ENCODE measurements at regions not wholly inside any gene's neighbourhood (a gene's known extent, or its start where the extent isn't known, plus 50 kb on each side); places are given as distances from the start of the nearest gene placed in this dataset.
"Not testable (repeated sequence)": the region's sequence is repeated elsewhere in the genome, so short reads cannot be mapped to it uniquely, and the experiment has no call there.

DNA sequence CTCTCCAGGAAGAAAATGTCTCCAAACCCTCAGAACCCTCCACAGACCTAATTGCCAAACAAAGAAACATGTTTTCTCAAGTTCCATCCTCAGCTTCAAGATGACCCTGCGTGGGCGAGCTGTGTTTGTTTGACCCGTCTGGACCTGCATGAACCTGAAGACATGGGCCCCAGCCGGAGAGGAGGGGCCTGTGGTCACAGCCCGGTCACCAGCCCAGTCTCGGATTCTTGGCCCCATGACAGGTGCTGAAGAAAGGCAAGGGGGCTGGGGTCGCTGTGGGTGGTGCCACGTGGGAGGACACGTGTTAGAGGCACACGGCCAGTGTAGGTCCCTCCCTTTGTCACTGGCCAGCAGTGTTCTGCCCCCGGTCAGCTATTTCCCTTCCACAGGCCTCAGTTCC, 118.1 kb upstream of the FOXD4L5 start:
- H3K27ac ChIP-seq; H3K4me3 ChIP-seq; H3K36me3 ChIP-seq; DNase-seq (ENCODE audit: low read depth in 1 of 2, low spot score in 2 of 2); H3K4me1 ChIP-seq (replicated peaks); H3K27me3 ChIP-seq (replicated peaks); H3K9me3 ChIP-seq (replicated peaks): not testable (repeated sequence)

DNA sequence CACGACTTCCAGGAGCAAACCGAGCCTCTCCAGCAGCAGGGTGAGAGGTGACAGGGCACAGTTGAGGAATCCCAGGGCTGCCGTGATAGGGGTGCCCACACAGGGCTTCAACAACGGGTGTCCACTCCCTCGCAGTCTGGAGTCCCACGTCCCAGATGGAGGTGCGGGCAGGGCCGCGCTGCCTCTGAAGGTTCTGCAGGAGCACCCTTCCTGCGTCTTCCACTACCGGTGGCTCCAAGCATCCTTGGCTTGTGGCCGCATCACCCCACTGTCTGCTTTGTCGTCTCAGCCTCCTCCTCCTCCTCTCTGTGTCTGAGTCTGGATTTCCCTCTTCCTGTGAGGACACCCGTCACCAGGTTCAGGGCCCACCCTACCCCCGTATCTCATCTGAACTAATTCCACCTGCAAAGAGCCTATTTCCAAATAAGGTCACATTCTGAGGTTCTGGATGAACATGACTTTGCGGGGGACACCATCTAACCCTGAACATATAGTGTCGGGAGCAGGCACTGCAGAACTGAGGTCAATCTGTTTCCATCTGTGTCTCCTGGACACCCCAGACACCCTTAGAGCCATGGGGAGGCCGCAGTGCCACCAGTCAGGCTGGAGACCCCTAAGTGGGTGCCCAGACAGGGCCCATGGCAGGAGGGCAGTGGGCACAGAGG, 117.3 kb upstream of the FOXD4L5 start:
- H3K9me3 ChIP-seq (replicated peaks); DNase-seq (ENCODE audit: low read depth in 1 of 2, low spot score in 2 of 2); H3K4me3 ChIP-seq; H3K36me3 ChIP-seq; H3K27ac ChIP-seq; H3K27me3 ChIP-seq (replicated peaks); H3K4me1 ChIP-seq (replicated peaks): not testable (repeated sequence)

DNA sequence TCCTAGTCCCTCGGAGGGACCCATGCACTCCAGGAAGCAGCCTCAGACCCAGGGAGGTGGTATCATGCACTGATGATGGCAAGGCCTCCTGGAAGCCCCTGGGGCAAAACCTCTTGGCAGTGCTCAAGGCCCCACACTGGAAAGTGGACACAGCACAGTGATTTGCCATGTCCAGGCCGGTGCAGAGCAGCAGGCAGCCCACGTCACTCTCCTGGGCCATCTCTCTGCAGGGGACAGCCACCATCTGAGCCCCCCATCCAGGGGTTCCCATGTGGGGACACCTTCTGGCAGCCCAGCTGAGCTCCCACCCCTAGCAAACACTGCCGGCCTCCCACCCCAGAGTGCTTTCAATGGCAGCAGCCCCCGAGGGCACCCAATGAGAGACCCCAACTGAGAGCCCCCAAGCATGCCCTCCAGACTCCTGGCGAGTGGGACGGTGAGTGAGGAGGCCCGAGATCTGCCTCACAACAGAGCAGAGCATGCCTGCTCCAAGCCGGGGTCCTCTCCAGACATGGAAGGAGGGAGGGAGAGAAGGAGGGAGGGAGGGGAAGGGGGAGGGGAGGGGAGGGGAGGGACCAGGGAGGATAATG, 116.5 kb upstream of the FOXD4L5 start:
- not testable (repeated sequence) for DNase-seq (ENCODE audit: low read depth in 1 of 2, low spot score in 2 of 2); H3K27me3 ChIP-seq (replicated peaks); H3K4me1 ChIP-seq (replicated peaks); H3K9me3 ChIP-seq (replicated peaks); H3K27ac ChIP-seq; H3K4me3 ChIP-seq; H3K36me3 ChIP-seq

DNA sequence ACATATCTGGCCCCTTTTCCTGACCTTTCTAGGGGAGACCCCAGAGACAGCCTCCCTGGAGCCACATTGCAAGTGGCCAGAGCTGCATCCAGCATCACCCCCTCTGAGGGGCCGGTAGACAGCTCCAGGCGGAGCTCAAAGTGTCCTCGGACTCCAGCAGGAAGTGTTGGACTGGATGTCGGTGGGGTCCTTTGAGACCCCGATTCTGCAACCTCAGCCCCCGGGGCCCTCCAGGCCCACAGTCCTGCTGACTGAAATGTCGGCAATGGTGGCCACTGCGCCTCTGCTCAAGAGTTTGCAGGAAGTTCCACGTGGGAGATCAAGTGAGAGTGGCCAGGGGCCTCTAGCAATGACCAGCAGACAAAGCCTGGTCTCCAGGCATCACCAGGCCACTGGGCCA, 115.9 kb upstream of the FOXD4L5 start:
- H3K9me3 ChIP-seq (replicated peaks), result no peaks in the 10 kb centered on the region

DNA sequence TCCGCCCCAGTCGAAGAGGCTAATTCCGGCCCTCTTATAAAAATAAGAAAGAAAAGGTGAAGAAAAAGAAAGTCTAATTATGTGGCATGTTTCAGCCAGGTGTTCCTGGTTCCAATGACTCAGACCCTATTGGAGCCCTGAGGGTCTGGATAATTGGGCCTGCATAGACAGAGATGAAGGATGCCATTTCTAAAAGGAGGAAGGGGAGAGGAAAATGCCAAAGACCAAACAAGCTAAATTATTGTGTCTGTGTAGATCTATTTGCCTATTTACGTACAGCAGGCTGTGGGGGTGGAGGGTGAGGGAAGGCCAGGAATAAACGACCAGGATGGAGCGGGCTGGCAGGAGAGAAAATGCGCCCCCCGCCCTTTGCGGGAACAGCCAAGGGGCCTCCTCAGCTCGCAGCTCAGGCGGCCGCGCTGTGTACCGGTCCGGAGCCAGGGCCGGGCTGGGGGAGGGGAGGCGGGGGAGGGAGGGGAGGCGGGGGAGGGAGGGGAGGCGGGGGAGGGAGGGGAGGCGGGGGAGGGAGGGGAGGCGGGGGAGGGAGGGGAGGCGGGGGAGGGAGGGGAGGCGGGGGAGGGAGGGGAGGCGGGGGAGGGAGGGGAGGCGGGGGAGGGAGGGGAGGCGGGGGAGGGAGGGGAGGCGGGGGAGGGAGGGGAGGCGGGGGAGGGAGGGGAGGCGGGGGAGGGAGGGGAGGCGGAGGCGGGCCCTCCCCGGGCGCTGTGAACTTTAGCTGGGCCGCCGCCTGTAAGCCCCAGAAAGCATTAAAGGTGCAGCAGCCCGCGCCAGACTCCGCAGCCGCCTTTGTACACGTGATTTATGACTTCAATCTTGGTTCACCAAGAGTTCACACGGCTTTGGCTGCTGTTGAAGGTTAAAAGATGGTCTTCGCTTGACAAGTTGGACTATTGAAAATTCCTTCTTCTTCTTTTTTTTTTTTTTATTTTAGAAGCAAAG, 113.0 kb upstream of the FOXD4L5 start:
- H3K27me3 ChIP-seq (replicated peaks); H3K36me3 ChIP-seq; DNase-seq (ENCODE audit: low read depth in 1 of 2, low spot score in 2 of 2); H3K9me3 ChIP-seq (replicated peaks); H3K4me3 ChIP-seq; H3K27ac ChIP-seq; H3K4me1 ChIP-seq (replicated peaks): not testable (repeated sequence)

More for the DNA sequence above, 115.9 kb upstream of the FOXD4L5 start:
- Histone ChIP-seq H3K36me3 (no peaks in the 10 kb centered on the region), H3K4me1 (replicated peaks) (no peaks in the 10 kb centered on the region), H3K27me3 (replicated peaks) (no peaks in the 10 kb centered on the region), H3K27ac (no peak overlapping the region), H3K4me3 (no peak overlapping the region)
- DNase-seq (ENCODE audit: low read depth in 1 of 2, low spot score in 2 of 2), result no peak

DNA sequence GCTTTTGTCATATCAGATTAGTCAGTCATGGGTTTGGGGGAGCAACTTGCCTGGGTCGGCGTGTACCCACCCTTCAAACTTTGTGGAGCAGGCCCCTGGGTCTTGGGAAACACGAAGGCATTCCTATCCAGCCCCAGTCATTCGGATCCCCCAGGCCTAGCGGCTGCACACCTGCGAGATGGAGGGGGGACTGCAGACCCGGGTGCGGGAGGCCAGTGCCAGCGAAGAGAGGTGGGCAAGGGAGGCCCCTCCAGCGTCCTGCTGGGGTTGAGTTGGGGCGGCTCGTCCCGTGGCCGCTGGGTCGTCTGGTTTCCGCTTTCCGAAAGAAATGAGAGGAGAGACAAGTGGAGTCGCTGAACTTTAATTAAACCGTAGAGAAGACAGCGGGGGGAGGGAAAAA, 112.2 kb upstream of the FOXD4L5 start:
- H3K4me1 ChIP-seq (replicated peaks); H3K4me3 ChIP-seq; DNase-seq (ENCODE audit: low read depth in 1 of 2, low spot score in 2 of 2); H3K9me3 ChIP-seq (replicated peaks); H3K36me3 ChIP-seq; H3K27me3 ChIP-seq (replicated peaks); H3K27ac ChIP-seq: not testable (repeated sequence)

DNA sequence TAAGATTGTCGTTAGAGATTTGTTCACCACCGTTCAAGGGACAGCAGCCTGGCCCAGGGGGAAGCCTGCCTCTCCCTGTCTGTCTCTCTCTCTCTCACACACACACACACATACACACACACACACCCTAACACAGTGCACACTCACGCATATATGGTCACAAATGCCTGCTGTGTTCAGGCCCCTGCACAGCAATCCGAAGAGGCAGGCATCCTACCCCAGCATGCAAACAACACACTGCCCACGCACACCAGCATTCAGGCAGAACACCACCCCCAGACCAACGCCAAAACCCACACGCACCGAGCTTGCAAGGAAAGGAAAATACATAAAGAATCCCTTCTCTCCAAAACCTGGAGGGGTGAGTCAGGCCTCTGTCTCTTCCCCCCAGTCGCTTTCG, 111.6 kb upstream of the FOXD4L5 start:
- H3K4me3 ChIP-seq; H3K36me3 ChIP-seq; H3K4me1 ChIP-seq (replicated peaks); H3K27ac ChIP-seq; H3K27me3 ChIP-seq (replicated peaks); H3K9me3 ChIP-seq (replicated peaks); DNase-seq (ENCODE audit: low read depth in 1 of 2, low spot score in 2 of 2): not testable (repeated sequence)

DNA sequence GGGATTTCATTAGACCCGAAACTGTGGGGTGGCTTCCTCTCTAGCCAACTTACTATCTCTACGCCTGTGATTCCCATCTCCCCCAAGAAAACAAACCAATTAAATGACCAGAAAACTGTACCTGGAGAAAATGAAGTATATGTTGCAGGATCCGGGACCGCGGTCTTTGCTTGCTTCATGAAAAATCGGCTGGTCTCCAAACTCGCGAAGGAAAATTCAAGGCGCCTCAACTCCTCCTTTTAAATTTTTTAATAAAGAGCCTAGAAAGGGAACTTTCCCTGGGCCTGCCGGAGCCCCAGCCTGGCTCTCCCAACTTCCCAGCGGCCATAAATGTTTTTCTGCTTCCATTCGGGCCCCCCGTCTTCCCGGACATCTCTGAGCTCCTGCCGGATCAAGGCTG, 110.8 kb upstream of the FOXD4L5 start:
- not testable (repeated sequence) for H3K27ac ChIP-seq; DNase-seq (ENCODE audit: low read depth in 1 of 2, low spot score in 2 of 2); H3K36me3 ChIP-seq; H3K9me3 ChIP-seq (replicated peaks); H3K27me3 ChIP-seq (replicated peaks); H3K4me1 ChIP-seq (replicated peaks); H3K4me3 ChIP-seq

DNA sequence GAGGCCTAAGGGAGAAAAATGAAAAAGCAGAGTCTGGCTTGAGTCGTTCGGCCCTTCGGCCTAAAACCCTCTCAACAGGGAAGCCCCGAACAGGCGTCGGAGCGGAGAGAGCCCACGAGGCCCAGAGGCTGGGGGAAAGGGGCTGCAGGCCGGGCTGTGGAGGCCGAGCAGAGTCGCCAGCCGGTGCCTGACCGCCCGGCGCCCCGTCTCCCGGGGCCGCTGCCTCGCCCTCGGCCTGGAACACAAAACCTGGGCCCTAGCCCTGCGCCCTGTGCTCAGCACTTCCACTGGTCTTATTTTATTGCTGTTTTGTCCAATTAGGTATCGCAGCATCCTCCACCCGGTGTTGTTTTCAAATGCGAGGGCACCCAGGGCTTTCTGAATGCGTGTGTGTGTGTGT, 110.1 kb upstream of the FOXD4L5 start:
- not testable (repeated sequence) for H3K27me3 ChIP-seq (replicated peaks)

DNA sequence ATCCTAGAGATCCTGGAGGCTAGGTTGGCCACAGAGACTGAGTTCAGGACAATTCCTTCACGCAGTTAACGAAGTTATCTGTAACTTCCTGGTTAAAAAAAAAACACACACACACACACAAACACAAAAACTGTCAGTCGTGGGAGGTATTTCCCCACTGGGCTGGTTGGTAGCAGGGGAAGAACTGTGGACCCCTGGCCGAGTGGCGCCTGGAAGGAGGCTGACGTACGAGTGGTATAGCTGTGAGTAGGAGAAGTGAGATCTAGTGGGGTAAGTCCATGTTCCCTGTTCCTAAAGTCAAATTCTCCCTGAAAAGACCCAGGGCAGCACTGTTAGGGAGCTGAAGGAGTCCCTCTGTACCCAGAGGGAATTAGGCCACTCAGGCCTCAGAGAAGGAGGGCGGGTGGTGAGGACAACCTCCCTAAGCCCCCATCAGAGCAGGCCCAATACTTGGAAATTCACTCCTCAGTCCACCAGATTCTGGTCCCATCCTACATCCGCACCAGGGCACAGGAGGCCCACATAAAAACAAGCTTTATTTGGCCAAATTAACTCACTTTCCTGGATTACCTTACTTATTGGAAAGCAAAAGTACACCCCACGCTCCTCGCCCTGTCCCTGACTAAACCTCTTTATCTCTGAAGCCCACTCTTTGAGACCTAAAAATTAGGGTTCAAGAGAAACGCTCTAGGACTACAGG, 108.3 kb upstream of the FOXD4L5 start:
- not testable (repeated sequence) for H3K4me3 ChIP-seq; H3K27ac ChIP-seq; H3K9me3 ChIP-seq (replicated peaks); H3K27me3 ChIP-seq (replicated peaks); DNase-seq (ENCODE audit: low read depth in 1 of 2, low spot score in 2 of 2); H3K4me1 ChIP-seq (replicated peaks); H3K36me3 ChIP-seq

More for the DNA sequence above, 110.1 kb upstream of the FOXD4L5 start:
- H3K4me3 ChIP-seq; H3K27ac ChIP-seq; H3K9me3 ChIP-seq (replicated peaks); DNase-seq (ENCODE audit: low read depth in 1 of 2, low spot score in 2 of 2); H3K4me1 ChIP-seq (replicated peaks); H3K36me3 ChIP-seq: not testable (repeated sequence)

DNA sequence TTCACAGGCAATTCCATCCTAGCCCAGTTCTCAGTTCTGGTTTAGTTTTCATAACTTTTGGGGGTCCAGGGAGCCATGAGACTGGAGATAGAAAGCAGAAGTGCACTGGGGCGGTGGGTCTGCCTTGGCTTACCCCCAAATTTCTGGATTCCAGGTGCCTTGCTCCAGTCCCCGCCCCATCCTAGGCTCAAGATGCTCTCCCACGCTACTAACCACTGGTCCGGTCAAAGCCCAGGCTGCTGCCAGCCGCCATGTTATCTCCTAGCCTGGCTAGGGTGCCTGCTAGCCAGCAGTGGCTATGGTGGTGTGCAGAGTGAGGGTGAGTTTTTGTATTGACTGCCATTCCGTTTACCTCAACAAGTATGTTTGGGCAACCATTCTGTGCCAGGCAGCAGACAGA, 107.6 kb upstream of the FOXD4L5 start:
- H3K27me3 ChIP-seq (replicated peaks); H3K27ac ChIP-seq; DNase-seq (ENCODE audit: low read depth in 1 of 2, low spot score in 2 of 2); H3K9me3 ChIP-seq (replicated peaks); H3K4me3 ChIP-seq; H3K4me1 ChIP-seq (replicated peaks); H3K36me3 ChIP-seq: not testable (repeated sequence)

DNA sequence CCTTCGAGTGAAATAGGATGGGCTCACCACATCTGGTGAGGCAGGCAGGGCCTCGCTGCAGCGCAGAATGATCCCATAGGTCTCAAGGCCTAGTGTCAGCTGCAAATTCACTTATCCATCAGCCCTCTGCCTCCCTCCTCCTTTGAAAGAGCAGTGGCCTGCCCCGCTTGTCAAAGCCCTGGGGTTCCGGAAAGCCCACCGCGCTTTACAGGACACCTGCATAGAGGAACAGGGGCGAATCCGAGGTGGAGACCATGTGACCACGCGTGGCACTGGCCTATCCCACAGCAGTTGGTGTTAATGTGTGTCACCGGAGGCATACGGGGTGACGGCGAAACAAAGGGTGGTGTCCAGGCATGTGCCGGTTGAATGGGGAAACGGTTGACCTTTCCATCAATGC, 104.7 kb upstream of the FOXD4L5 start:
- H3K4me3 ChIP-seq; H3K27ac ChIP-seq; H3K4me1 ChIP-seq (replicated peaks); H3K27me3 ChIP-seq (replicated peaks); H3K9me3 ChIP-seq (replicated peaks); H3K36me3 ChIP-seq: not testable (repeated sequence)
- peak in 1 of 2 experiments; percentile 78 for DNase-seq (ENCODE audit: low read depth in 1 of 2, low spot score in 2 of 2)

DNA sequence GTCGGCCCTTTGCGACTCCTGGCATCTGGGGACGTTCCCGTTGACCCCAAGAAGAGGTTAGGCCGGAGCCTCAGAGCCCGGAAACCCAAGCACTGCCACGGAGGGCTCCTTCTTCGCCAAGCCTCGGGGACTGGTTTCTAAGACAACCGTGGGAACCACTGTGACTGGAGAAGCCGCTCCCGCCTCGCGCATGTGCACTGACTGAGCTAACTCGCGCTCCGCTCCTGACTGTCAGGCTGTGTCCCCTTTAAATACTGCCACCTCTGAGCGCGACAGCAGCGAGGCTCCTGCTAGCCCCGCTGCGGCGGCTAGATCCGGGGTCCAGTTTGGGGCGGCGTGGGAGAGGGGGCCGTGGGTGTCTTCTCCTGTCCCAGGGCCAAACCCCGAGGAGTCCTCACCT, 104.2 kb upstream of the FOXD4L5 start:
- not testable (repeated sequence) for DNase-seq (ENCODE audit: low read depth in 1 of 2, low spot score in 2 of 2); H3K9me3 ChIP-seq (replicated peaks); H3K27ac ChIP-seq; H3K4me1 ChIP-seq (replicated peaks); H3K4me3 ChIP-seq; H3K36me3 ChIP-seq; H3K27me3 ChIP-seq (replicated peaks)

DNA sequence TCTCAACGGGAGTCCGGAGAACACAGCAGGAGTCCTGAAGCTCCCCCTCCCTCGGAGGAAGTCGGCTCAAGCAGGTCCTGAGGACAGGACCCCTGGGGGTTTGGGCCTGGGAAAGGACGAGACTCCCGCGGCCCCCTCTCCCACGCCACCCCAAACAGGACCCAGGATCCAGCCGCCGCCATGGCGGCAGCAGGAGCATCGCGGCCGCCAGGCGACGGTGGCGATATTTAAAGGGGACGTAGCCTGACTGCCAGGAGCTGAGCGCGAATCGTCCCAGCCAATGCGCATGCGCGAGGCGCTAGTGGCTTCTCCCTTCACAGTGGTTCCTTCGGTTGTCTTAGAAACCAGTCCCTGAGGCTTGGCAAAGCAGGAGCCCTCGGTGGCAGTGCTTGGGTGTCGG, 101.7 kb upstream of the FOXD4L5 start:
- peak; percentile 38 to 67 for DNase-seq (ENCODE audit: low read depth in 1 of 2, low spot score in 2 of 2)
- not testable (repeated sequence) for H3K27me3 ChIP-seq (replicated peaks); H3K4me1 ChIP-seq (replicated peaks); H3K27ac ChIP-seq; H3K4me3 ChIP-seq; H3K36me3 ChIP-seq; H3K9me3 ChIP-seq (replicated peaks)

Data from SJSA1 (cell line).